Smooth muscle cell (in vitro differentiated cells): ENCODE measurements at regions not wholly inside any gene's neighbourhood (a gene's known extent, or its start where the extent isn't known, plus 50 kb on each side); places are given as distances from the start of the nearest gene placed in this dataset.

Source experiments
- DNase-seq: peaks from one replicate; lab custom pipeline; 2025; ENCODE audit not compliant: unreplicated experiment; lab: John Stamatoyannopoulos, UW
- H2AFZ ChIP-seq: fragments of 200-600 bp; sonication (generic); 2 replicates; pipeline ENCODE4 v1.6.0; 2016; ENCODE audit warnings: antibody characterized with exemption, low read depth, mild to moderate bottlenecking
- H3F3A ChIP-seq: fragments of 200-600 bp; sonication (generic); 2 replicates; pipeline ENCODE4 v1.6.0; 2017; ENCODE audit warnings: antibody characterized with exemption, low read depth
- H3K27ac ChIP-seq: fragments of 200-600 bp; sonication (generic); 2 replicates; pipeline ENCODE4 v1.5.1; 2016; ENCODE audit warnings: low read depth, mild to moderate bottlenecking
- H3K27me3 ChIP-seq: fragments of 200-600 bp; sonication (generic); 2 replicates; pipeline ENCODE4 v1.6.1; 2016; ENCODE audit warnings: low read depth, mild to moderate bottlenecking
- H3K36me3 ChIP-seq: fragments of 200-600 bp; sonication (generic); 2 replicates; pipeline ENCODE4 v1.5.1; 2016; ENCODE audit warnings: low read depth
- H3K4me1 ChIP-seq: fragments of 200-600 bp; sonication (generic); 2 replicates; pipeline ENCODE4 v1.5.1; 2016; ENCODE audit warnings: low read depth
- H3K4me2 ChIP-seq: fragments of 200-600 bp; sonication (generic); 2 replicates; pipeline ENCODE4 v1.6.0; 2016; ENCODE audit warnings: mild to moderate bottlenecking
- H3K4me3 ChIP-seq: fragments of 200-600 bp; sonication (generic); 2 replicates; pipeline ENCODE4 v1.5.1; 2016; ENCODE audit warnings: mild to moderate bottlenecking
- H3K79me2 ChIP-seq: fragments of 200-600 bp; sonication (generic); 2 replicates; pipeline ENCODE4 v1.6.0; 2016; ENCODE audit warnings: low read depth, mild to moderate bottlenecking
- H3K9ac ChIP-seq: fragments of 200-600 bp; sonication (generic); 2 replicates; pipeline ENCODE4 v1.6.0; 2016; ENCODE audit warnings: low read depth
- H3K9me3 ChIP-seq: fragments of 200-600 bp; sonication (generic); replicated peaks from 2 replicates; pipeline ENCODE4 v1.5.1; 2016; ENCODE audit warnings: low read depth
- H4K20me1 ChIP-seq: fragments of 200-600 bp; sonication (generic); 2 replicates; pipeline ENCODE4 v1.6.0; 2016; ENCODE audit warnings: low read depth
- CTCF ChIP-seq: fragments of 200-600 bp; sonication (generic); IDR thresholded peaks from 2 replicates; pipeline ENCODE4 v1.5.1; 2017; ENCODE audit warnings: borderline replicate concordance, mild to moderate bottlenecking, antibody characterized with exemption; ENCODE audit not compliant: insufficient read depth, poor library complexity, severe bottlenecking
- WGBS: methylation state at CpG from one replicate; pipeline ENCODE4 v1.1.7; 2016; ENCODE audit warnings: low lambda C conversion rate; 5-methylcytosine and 5-hydroxymethylcytosine counted together

- no peak for TF ChIP-seq CTCF
- no peak overlapping the region for H3K4me2 ChIP-seq
- WGBS = 82% methylated on average over 2 of the region's 2 CpGs
- H3K79me2 ChIP-seq = no peaks in the 10 kb centered on the region
- no peak overlapping the region for H3K4me3 ChIP-seq
- no peaks in the 10 kb centered on the region for H4K20me1 ChIP-seq
- no peak for DNase-seq
- no peaks in the 10 kb centered on the region for H3K4me1 ChIP-seq
- no peak overlapping the region for H3K9ac ChIP-seq
- no peak overlapping the region for H2AFZ ChIP-seq
- no peak overlapping the region for H3K27ac ChIP-seq
- H3K27me3 ChIP-seq = no peaks in the 10 kb centered on the region
- no peaks in the 10 kb centered on the region for H3K36me3 ChIP-seq
- H3K9me3 ChIP-seq = no peaks in the 10 kb centered on the region
- H3F3A ChIP-seq = no peaks in the 10 kb centered on the region
These were observed 295.0 kb downstream of the RAP2B start for GRCh38 chr3:153456833-153457545.

- Histone ChIP-seq H3K27me3 (no peaks in the 10 kb centered on the region), H2AFZ (no peak overlapping the region), H3K9ac (no peak overlapping the region), H3K27ac (no peak overlapping the region), H3K79me2 (no peaks in the 10 kb centered on the region), H3K4me3 (no peak overlapping the region), H4K20me1 (no peaks in the 10 kb centered on the region), H3K4me2 (no peak overlapping the region), H3K4me1 (no peaks in the 10 kb centered on the region), H3F3A (no peaks in the 10 kb centered on the region), H3K9me3 (no peaks in the 10 kb centered on the region), H3K36me3 (no peaks in the 10 kb centered on the region)
- 83% methylated on average over 3 of the region's 3 CpGs for WGBS
- TF ChIP-seq CTCF = no peak
- DNase-seq = no peak
These were observed 296.9 kb downstream of the RAP2B start for GRCh38 chr3:153458881-153459280.

GRCh38 chr3:153462545-153462944 lies 300.5 kb downstream of the RAP2B start:
- no peak overlapping the region for H2AFZ ChIP-seq

More at GRCh38 chr3:153462545-153462944, 300.5 kb downstream of the RAP2B start:
- no peaks in the 10 kb centered on the region for H3K4me1 ChIP-seq
- 76% methylated on average over 1 of the region's 1 CpG for WGBS
- no peak overlapping the region for H3K27ac ChIP-seq
- no peak for TF ChIP-seq CTCF
- H3K27me3 ChIP-seq = no peaks in the 10 kb centered on the region
- H3K4me3 ChIP-seq = no peak overlapping the region
- no peak overlapping the region for H3K9ac ChIP-seq
- DNase-seq = no peak
- no peaks in the 10 kb centered on the region for H3F3A ChIP-seq
- no peak overlapping the region for H3K4me2 ChIP-seq
- H3K79me2 ChIP-seq = no peaks in the 10 kb centered on the region
- no peaks in the 10 kb centered on the region for H4K20me1 ChIP-seq
- H3K9me3 ChIP-seq = no peaks in the 10 kb centered on the region
- no peaks in the 10 kb centered on the region for H3K36me3 ChIP-seq
